A673 (cell line): ENCODE measurements at regions not wholly inside any gene's neighbourhood (a gene's known extent, or its start where the extent isn't known, plus 50 kb on each side); places are given as distances from the start of the nearest gene placed in this dataset.

Experiments used
- BruUV-seq: library from RNA; stranded (reverse); fragments of 400-500 nt; replicated peaks from 2 replicates; lab custom pipeline; 2021; lab: Mats Ljungman, UMichigan
- CTCF ChIA-PET: fragments of 300-600 bp; sonication (Branson Sonifier 250); formaldehyde crosslinking; loops from one replicate; lab custom pipeline; 2022; ENCODE audit warnings: antibody characterized with exemption; lab: Charles Lee
- POLR2A ChIA-PET: fragments of 300-600 bp; sonication (Branson Sonifier 250); formaldehyde crosslinking; loops from one replicate; lab custom pipeline; 2022; ENCODE audit warnings: antibody characterized with exemption; ENCODE audit not compliant: low non-redundant PET; lab: Charles Lee
- DNase-seq: peaks from one replicate; pipeline ENCODE4 v3.0.0-alpha.2; 2015; ENCODE audit warnings: low spot score
- H3K27ac ChIP-seq: fragments of 200-600 bp; sonication (generic); 2 replicates; pipeline ENCODE4 v1.5.1; 2016; ENCODE audit warnings: mixed run types, low read depth, mild to moderate bottlenecking, mixed read lengths, antibody characterized with exemption, low read length; ENCODE audit not compliant: poor library complexity, severe bottlenecking
- H3K27me3 ChIP-seq: fragments of 200-600 bp; sonication (generic); replicated peaks from 2 replicates; pipeline ENCODE4 v1.6.1; 2017; ENCODE audit warnings: mixed run types, low read depth, mild to moderate bottlenecking, mixed read lengths, antibody characterized with exemption, low read length; ENCODE audit not compliant: insufficient read depth, poor library complexity
- H3K36me3 ChIP-seq: fragments of 200-600 bp; sonication (generic); 2 replicates; pipeline ENCODE4 v1.6.1; 2016; ENCODE audit warnings: mixed run types, mild to moderate bottlenecking, mixed read lengths, antibody characterized with exemption, low read length; ENCODE audit not compliant: insufficient read depth, poor library complexity, severe bottlenecking
- H3K4me1 ChIP-seq: fragments of 200-600 bp; sonication (generic); 2 replicates; pipeline ENCODE4 v1.6.1; 2017; ENCODE audit warnings: mixed run types, mild to moderate bottlenecking, mixed read lengths, antibody characterized with exemption, low read length; ENCODE audit not compliant: insufficient read depth, poor library complexity, severe bottlenecking
- H3K4me3 ChIP-seq: fragments of 200-600 bp; sonication (generic); 2 replicates; pipeline ENCODE4 v1.5.1; 2016; ENCODE audit warnings: low read depth, mixed run types, mild to moderate bottlenecking, mixed read lengths, low read length; ENCODE audit not compliant: poor library complexity, severe bottlenecking
- H3K9me3 ChIP-seq: fragments of 200-600 bp; sonication (generic); 2 replicates; pipeline ENCODE4 v1.6.1; 2016; ENCODE audit warnings: mixed run types, low read depth, mild to moderate bottlenecking, mixed read lengths, antibody characterized with exemption, low read length; ENCODE audit not compliant: poor library complexity, severe bottlenecking
- CTCF ChIP-seq: fragments of 300-800, 200-600 bp; sonication (generic); conservative IDR thresholded peaks from 2 replicates; pipeline ENCODE4 v1.5.1; 2017; ENCODE audit warnings: low read depth, mild to moderate bottlenecking, antibody characterized with exemption, low read length, moderate library complexity, mixed read lengths
- EZH2 ChIP-seq: fragments of 200-600 bp; sonication (generic); IDR thresholded peaks from 2 replicates; pipeline ENCODE4 v1.6.1; 2017; ENCODE audit warnings: borderline replicate concordance, low read depth, mild to moderate bottlenecking, mixed read lengths, antibody characterized with exemption, low read length; ENCODE audit not compliant: poor library complexity, severe bottlenecking
- intact Hi-C: fragments of 100-400 bp; cut with micrococcal nuclease; formaldehyde crosslinking; loops from one replicate; pipeline ENCODE4 v1.10.0; 2022; ENCODE audit not compliant: unreplicated experiment

- no peak overlapping the region for H3K27ac ChIP-seq
- no peak for DNase-seq
- ChIA-PET POLR2A (no interaction called here), CTCF (no interaction called here)
- no peak overlapping the region for H3K4me3 ChIP-seq
- BruUV-seq = no TSS peak
- TF ChIP-seq CTCF = no peak
- TF ChIP-seq EZH2 = no peak
- H3K4me1 ChIP-seq = no peaks in the 10 kb centered on the region
- no peaks in the 10 kb centered on the region for H3K36me3 ChIP-seq
- no peaks in the 10 kb centered on the region for H3K9me3 ChIP-seq
- intact Hi-C loops = no loop called here
- H3K27me3 ChIP-seq = no peaks in the 10 kb centered on the region
Observed at GRCh38 chrX:121165930-121166359, 118.5 kb downstream of the GLUD2 start.

GRCh38 chrX:121169099-121170035 lies 122.0 kb downstream of the GLUD2 start:
- DNase-seq = no peak
- H3K27ac ChIP-seq = no peak overlapping the region
- BruUV-seq = no TSS peak
- ChIA-PET POLR2A (no interaction called here), CTCF (no interaction called here)
- H3K9me3 ChIP-seq = no peaks in the 10 kb centered on the region
- H3K4me1 ChIP-seq = no peaks in the 10 kb centered on the region
- H3K36me3 ChIP-seq = no peaks in the 10 kb centered on the region
- no peaks in the 10 kb centered on the region for H3K27me3 ChIP-seq
- TF ChIP-seq CTCF (no peak), EZH2 (no peak)
- intact Hi-C loops = no loop called here
- no peak overlapping the region for H3K4me3 ChIP-seq

GRCh38 chrX:121172703-121173102 lies 125.3 kb downstream of the GLUD2 start:
- Histone ChIP-seq H3K4me3 (no peak overlapping the region), H3K27me3 (no peaks in the 10 kb centered on the region), H3K9me3 (no peaks in the 10 kb centered on the region), H3K36me3 (no peaks in the 10 kb centered on the region), H3K27ac (no peak overlapping the region), H3K4me1 (no peaks in the 10 kb centered on the region)
- TF ChIP-seq CTCF = no peak
- no peak for TF ChIP-seq EZH2
- ChIA-PET POLR2A (no interaction called here), CTCF (no interaction called here)
- DNase-seq = no peak
- BruUV-seq = no TSS peak
- intact Hi-C loops = no loop called here
